Neural progenitor cell (in vitro differentiated cells): ENCODE measurements at regions not wholly inside any gene's neighbourhood (a gene's known extent, or its start where the extent isn't known, plus 50 kb on each side); places are given as distances from the start of the nearest gene placed in this dataset.

Experiments used
- EZH2 ChIP-seq: fragments of 200-600 bp; sonication (generic); IDR thresholded peaks from 2 replicates; pipeline ENCODE4 v1.6.1; 2017; ENCODE audit warnings: antibody characterized with exemption, mild to moderate bottlenecking, moderate library complexity
- TF ChIP-seq, protein P1 (sequence below): fragments of 200-600 bp; sonication (generic); IDR thresholded peaks from 2 replicates; pipeline ENCODE4 v1.5.1; 2017; ENCODE audit warnings: antibody characterized with exemption, mild to moderate bottlenecking

GRCh38 chr17:37797206-37797605 is 52.3 kb upstream of the HNF1B start:
- TF ChIP-seq, protein P1, sequence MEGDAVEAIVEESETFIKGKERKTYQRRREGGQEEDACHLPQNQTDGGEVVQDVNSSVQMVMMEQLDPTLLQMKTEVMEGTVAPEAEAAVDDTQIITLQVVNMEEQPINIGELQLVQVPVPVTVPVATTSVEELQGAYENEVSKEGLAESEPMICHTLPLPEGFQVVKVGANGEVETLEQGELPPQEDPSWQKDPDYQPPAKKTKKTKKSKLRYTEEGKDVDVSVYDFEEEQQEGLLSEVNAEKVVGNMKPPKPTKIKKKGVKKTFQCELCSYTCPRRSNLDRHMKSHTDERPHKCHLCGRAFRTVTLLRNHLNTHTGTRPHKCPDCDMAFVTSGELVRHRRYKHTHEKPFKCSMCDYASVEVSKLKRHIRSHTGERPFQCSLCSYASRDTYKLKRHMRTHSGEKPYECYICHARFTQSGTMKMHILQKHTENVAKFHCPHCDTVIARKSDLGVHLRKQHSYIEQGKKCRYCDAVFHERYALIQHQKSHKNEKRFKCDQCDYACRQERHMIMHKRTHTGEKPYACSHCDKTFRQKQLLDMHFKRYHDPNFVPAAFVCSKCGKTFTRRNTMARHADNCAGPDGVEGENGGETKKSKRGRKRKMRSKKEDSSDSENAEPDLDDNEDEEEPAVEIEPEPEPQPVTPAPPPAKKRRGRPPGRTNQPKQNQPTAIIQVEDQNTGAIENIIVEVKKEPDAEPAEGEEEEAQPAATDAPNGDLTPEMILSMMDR, result no peak
- no peak for TF ChIP-seq EZH2
